Stimulated activated CD8-positive, alpha-beta memory T cell treated with anti-CD3 and anti-CD28 coated beads, Interleukin-7, amount 100 ng/mL, for 1 hour (primary cell): ENCODE measurements at regions not wholly inside any gene's neighbourhood (a gene's known extent, or its start where the extent isn't known, plus 50 kb on each side); places are given as distances from the start of the nearest gene placed in this dataset.
A peak's percentile ranks its signal among the peaks of the same experiment; 100 is the strongest.

Source experiments
- DNase-seq, 2 donors: peaks; one replicate each; pipeline ENCODE4 v3.0.0-alpha.2; 2020; ENCODE audit warnings: low read depth in 2 of 2

- DNase-seq, result no peak
Measured at GRCh38 chr17:72574675-72575510, 454.1 kb downstream of the SOX9 start.

GRCh38 chr17:72575542-72576233 lies 454.9 kb downstream of the SOX9 start:
- DNase-seq, result no peak

- DNase-seq, result no peak
Measured at GRCh38 chr17:72576289-72576759, 455.5 kb downstream of the SOX9 start.

GRCh38 chr17:72578817-72579470 lies 458.1 kb downstream of the SOX9 start:
- no peak for DNase-seq

- no peak for DNase-seq
Measured at GRCh38 chr17:72579990-72580320, 459.1 kb downstream of the SOX9 start.

- DNase-seq, result no peak
Measured at GRCh38 chr17:72580321-72581127, 459.7 kb downstream of the SOX9 start.

GRCh38 chr17:72587156-72587555 lies 466.3 kb downstream of the SOX9 start:
- no peak for DNase-seq

GRCh38 chr17:72587773-72588511 lies 467.1 kb downstream of the SOX9 start:
- no peak for DNase-seq

- no peak for DNase-seq
Measured at GRCh38 chr17:72588561-72588960, 467.7 kb downstream of the SOX9 start.

GRCh38 chr17:72588961-72589360 lies 468.1 kb downstream of the SOX9 start:
- DNase-seq, result no peak

GRCh38 chr17:72590382-72590781 lies 469.6 kb downstream of the SOX9 start:
- no peak for DNase-seq

GRCh38 chr17:72590882-72591281 lies 470.1 kb downstream of the SOX9 start:
- DNase-seq, result no peak

- no peak for DNase-seq
Measured at GRCh38 chr17:72591289-72592241, 470.7 kb downstream of the SOX9 start.

- peak in 1 of 2 donors; percentile 9 for DNase-seq
Measured at GRCh38 chr17:72592242-72592966, 471.6 kb downstream of the SOX9 start.

- DNase-seq, result no peak
Measured at GRCh38 chr17:72592967-72593325, 472.1 kb downstream of the SOX9 start.

- no peak for DNase-seq
Measured at GRCh38 chr17:72594248-72594647, 473.4 kb downstream of the SOX9 start.
